ENCODE measurements at regions not wholly inside any gene's neighbourhood (a gene's known extent, or its start where the extent isn't known, plus 50 kb on each side); places are given as distances from the start of the nearest gene placed in this dataset.

DNA sequence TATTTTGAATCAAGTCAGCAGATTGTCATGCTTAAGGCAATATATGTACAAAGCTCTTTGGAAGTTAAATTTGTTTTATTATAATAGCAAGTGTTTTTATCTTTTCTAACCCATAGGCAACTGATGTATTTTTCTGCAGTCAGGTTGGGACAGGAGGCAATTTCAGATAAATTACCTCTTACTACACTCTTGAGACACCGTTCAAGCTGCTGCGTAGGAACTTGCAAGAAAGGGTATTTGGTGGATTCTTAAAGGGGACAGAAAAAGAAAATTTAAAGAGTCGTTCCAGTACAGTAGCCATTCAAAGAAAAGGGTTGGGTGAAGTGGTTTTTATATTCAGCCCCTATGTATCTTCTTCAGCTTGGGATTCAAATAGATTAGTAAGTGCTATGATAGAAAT, 112.4 kb upstream of the APC start:
- TF ChIP-seq, protein P1, sequence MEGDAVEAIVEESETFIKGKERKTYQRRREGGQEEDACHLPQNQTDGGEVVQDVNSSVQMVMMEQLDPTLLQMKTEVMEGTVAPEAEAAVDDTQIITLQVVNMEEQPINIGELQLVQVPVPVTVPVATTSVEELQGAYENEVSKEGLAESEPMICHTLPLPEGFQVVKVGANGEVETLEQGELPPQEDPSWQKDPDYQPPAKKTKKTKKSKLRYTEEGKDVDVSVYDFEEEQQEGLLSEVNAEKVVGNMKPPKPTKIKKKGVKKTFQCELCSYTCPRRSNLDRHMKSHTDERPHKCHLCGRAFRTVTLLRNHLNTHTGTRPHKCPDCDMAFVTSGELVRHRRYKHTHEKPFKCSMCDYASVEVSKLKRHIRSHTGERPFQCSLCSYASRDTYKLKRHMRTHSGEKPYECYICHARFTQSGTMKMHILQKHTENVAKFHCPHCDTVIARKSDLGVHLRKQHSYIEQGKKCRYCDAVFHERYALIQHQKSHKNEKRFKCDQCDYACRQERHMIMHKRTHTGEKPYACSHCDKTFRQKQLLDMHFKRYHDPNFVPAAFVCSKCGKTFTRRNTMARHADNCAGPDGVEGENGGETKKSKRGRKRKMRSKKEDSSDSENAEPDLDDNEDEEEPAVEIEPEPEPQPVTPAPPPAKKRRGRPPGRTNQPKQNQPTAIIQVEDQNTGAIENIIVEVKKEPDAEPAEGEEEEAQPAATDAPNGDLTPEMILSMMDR (IDR thresholded peaks at IDR 0.05; ENCODE audit: low read depth, low read length, poor library complexity, severe bottlenecking) = no peak
- no peak for TF ChIP-seq EZH2phosphoT487 (IDR thresholded peaks at IDR 0.05; ENCODE audit: borderline replicate concordance, low read length)
